Endodermal cell (in vitro differentiated cells): ENCODE measurements at regions not wholly inside any gene's neighbourhood (a gene's known extent, or its start where the extent isn't known, plus 50 kb on each side); places are given as distances from the start of the nearest gene placed in this dataset.

Source experiments
- DNase-seq: peaks from one replicate; pipeline ENCODE4 v3.0.0-alpha.2; 2017
- H3K27ac ChIP-seq: 2 replicates; pipeline ENCODE4 v1.5.1; 2013; ENCODE audit warnings: mild to moderate bottlenecking, low read depth, low read length, moderate library complexity
- H3K27me3 ChIP-seq: 2 replicates; pipeline ENCODE4 v1.6.1; 2013; ENCODE audit warnings: mild to moderate bottlenecking, low read length, moderate library complexity; ENCODE audit not compliant: insufficient read depth, control insufficient read depth, poor library complexity, severe bottlenecking
- H3K36me3 ChIP-seq: 2 replicates; pipeline ENCODE4 v1.7.0; 2013; ENCODE audit warnings: mild to moderate bottlenecking, low read length, moderate library complexity; ENCODE audit not compliant: control insufficient read depth, insufficient read depth
- H3K4me1 ChIP-seq: one replicate; pipeline ENCODE4 v1.7.0; 2013; ENCODE audit warnings: low read length; ENCODE audit not compliant: control insufficient read depth, insufficient read depth
- H3K4me3 ChIP-seq: 2 replicates; pipeline ENCODE4 v1.5.1; 2013; ENCODE audit warnings: mild to moderate bottlenecking, low read length, moderate library complexity
- H3K9ac ChIP-seq: 2 replicates; pipeline ENCODE4 v1.6.1; 2013; ENCODE audit warnings: mild to moderate bottlenecking, low read length, moderate library complexity; ENCODE audit not compliant: poor library complexity, severe bottlenecking; ENCODE audit errors: extremely low read depth
- H3K9me3 ChIP-seq: 2 replicates; pipeline ENCODE4 v1.6.1; 2013; ENCODE audit warnings: mild to moderate bottlenecking, low read length, moderate library complexity; ENCODE audit not compliant: control insufficient read depth
- H3K27ac Mint-ChIP-seq: 2 replicates; pipeline ENCODE4 v1.8.0; 2020; ENCODE audit warnings: mixed read lengths
- H3K27me3 Mint-ChIP-seq: 2 replicates; pipeline ENCODE4 v1.8.0; 2021; ENCODE audit warnings: mild to moderate bottlenecking, mixed read lengths; ENCODE audit not compliant: insufficient read depth
- H3K36me3 Mint-ChIP-seq: 2 replicates; pipeline ENCODE4 v1.8.0; 2020; ENCODE audit warnings: low read depth, mixed read lengths
- H3K4me1 Mint-ChIP-seq: 2 replicates; pipeline ENCODE4 v1.8.0; 2020; ENCODE audit warnings: mixed read lengths
- H3K4me3 Mint-ChIP-seq: 2 replicates; pipeline ENCODE4 v1.8.0; 2020; ENCODE audit warnings: mild to moderate bottlenecking, moderate library complexity, mixed read lengths
- H3K9me3 Mint-ChIP-seq: 2 replicates; pipeline ENCODE4 v1.8.0; 2020; ENCODE audit warnings: mild to moderate bottlenecking, mixed read lengths
- WGBS, 2 experiments: methylation state at CpG; one replicate each; pipeline versions ENCODE4 v1.1.5 to v1.1.7; 2013; ENCODE audit warnings: missing lambda C conversion rate in 2 of 2, mixed read lengths in 1 of 2; ENCODE audit not compliant: insufficient coverage in 1 of 2, insufficient read length in 1 of 2; 5-methylcytosine and 5-hydroxymethylcytosine counted together
- TF ChIP-seq, protein P1 (sequence below): fragments of 200-600 bp; sonication (generic); conservative IDR thresholded peaks from 2 replicates; pipeline ENCODE4 v1.5.0; 2021; ENCODE audit warnings: antibody characterized with exemption, mild to moderate bottlenecking

DNA sequence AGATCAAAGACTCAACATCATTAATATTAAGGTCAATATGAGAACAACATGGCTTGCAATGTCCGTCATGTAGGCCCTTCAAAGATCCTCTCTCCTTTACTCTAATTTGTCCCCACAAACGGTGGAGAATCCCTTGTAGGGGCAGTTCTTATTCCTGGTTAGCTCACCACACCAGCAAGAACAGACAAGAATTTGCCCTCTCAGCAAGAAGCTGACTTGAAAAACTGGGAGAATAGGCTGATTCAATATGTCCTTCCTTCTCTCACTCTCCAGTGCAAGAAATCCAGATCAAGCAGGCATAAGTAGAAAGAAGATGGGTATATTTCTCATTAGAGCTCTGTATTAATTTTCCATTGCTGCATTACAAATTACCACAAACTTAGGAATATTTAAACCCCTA, 704.2 kb upstream of the SLIT2 start:
- Histone ChIP-seq H3K36me3 (no peaks in the 10 kb centered on the region), H3K4me1 (no peaks in the 10 kb centered on the region), H3K27ac (no peak overlapping the region), H3K27me3 (no peaks in the 10 kb centered on the region), H3K4me3 (no peak overlapping the region), H3K9ac (no peak overlapping the region), H3K9me3 (no peaks in the 10 kb centered on the region)
- Mint-ChIP-seq H3K4me3 (no peak overlapping the region), H3K9me3 (no peaks in the 10 kb centered on the region), H3K27me3 (no peaks in the 10 kb centered on the region), H3K36me3 (no peaks in the 10 kb centered on the region), H3K27ac (no peak overlapping the region), H3K4me1 (no peaks in the 10 kb centered on the region)
- no peak for DNase-seq
- TF ChIP-seq, protein P1, sequence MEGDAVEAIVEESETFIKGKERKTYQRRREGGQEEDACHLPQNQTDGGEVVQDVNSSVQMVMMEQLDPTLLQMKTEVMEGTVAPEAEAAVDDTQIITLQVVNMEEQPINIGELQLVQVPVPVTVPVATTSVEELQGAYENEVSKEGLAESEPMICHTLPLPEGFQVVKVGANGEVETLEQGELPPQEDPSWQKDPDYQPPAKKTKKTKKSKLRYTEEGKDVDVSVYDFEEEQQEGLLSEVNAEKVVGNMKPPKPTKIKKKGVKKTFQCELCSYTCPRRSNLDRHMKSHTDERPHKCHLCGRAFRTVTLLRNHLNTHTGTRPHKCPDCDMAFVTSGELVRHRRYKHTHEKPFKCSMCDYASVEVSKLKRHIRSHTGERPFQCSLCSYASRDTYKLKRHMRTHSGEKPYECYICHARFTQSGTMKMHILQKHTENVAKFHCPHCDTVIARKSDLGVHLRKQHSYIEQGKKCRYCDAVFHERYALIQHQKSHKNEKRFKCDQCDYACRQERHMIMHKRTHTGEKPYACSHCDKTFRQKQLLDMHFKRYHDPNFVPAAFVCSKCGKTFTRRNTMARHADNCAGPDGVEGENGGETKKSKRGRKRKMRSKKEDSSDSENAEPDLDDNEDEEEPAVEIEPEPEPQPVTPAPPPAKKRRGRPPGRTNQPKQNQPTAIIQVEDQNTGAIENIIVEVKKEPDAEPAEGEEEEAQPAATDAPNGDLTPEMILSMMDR: no peak
- WGBS, 2 experiments: 84 to 90% methylated on average over 2 of the region's 2 CpGs

GRCh38 chr4:19544446-19545125, 707.1 kb upstream of the SLIT2 start:
- 86 to 94% methylated on average over 1 to 4 of the region's 4 CpGs for WGBS, 2 experiments
- H3K9me3 ChIP-seq: no peaks in the 10 kb centered on the region
- H3K36me3 Mint-ChIP-seq: no peaks in the 10 kb centered on the region
- H3K4me3 Mint-ChIP-seq: no peak overlapping the region
- H3K27me3 Mint-ChIP-seq: no peaks in the 10 kb centered on the region
- H3K9ac ChIP-seq: no peak overlapping the region
- H3K36me3 ChIP-seq: no peaks in the 10 kb centered on the region
- no peak for DNase-seq
- no peaks in the 10 kb centered on the region for H3K9me3 Mint-ChIP-seq
- H3K27ac Mint-ChIP-seq: no peak overlapping the region
- H3K4me3 ChIP-seq: no peak overlapping the region
- H3K27me3 ChIP-seq: no peaks in the 10 kb centered on the region
- H3K4me1 ChIP-seq: no peaks in the 10 kb centered on the region
- no peak overlapping the region for H3K27ac ChIP-seq
- H3K4me1 Mint-ChIP-seq: peaks cover under 1% of the 10 kb centered on the region
- TF ChIP-seq, protein P1: no peak

DNA sequence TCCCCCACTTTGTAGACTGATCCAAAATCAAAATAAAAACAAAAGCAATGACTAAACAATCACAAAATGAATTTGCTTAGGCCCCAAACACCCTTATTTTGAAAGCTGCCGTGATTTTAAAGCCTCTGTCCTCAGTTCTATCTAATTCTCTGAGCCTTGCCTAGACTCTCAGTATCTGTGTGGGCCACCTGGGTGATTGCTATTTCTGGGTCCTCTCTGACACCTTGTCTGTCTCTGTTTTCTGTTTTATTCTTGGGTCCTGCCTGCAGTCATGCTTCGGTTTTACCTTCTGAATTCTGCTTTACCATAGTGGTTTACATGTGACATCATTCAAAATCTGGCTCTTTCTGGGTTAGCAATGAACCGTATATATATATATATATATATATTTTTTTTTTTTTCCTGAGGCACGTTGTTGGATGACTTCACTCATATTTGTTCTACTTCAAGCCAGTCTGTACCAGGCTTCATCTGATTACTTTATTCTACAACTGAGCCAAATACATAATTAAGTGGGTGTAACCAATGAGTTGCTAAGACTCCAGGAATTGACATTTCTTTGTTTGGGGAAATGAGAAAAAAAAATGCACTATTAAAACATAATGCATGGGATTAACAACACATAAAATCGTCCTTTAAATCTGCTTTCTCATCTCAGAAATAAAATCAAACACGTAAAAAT, 710.7 kb upstream of the SLIT2 start:
- Histone ChIP-seq H3K9ac (no peak overlapping the region), H3K36me3 (no peaks in the 10 kb centered on the region), H3K9me3 (no peaks in the 10 kb centered on the region), H3K4me1 (no peaks in the 10 kb centered on the region), H3K4me3 (no peak overlapping the region), H3K27ac (no peak overlapping the region), H3K27me3 (no peaks in the 10 kb centered on the region)
- Mint-ChIP-seq H3K27me3 (no peaks in the 10 kb centered on the region), H3K36me3 (no peaks in the 10 kb centered on the region), H3K9me3 (no peaks in the 10 kb centered on the region), H3K4me3 (no peak overlapping the region), H3K4me1 (peaks cover 6% of the 10 kb centered on the region), H3K27ac (no peak overlapping the region)
- DNase-seq: no peak
- WGBS, 2 experiments: 82 to 95% methylated on average over 1 to 4 of the region's 6 CpGs
- TF ChIP-seq, protein P1: no peak
